DMS 273 (cell line): ENCODE measurements at regions not wholly inside any gene's neighbourhood (a gene's known extent, or its start where the extent isn't known, plus 50 kb on each side); places are given as distances from the start of the nearest gene placed in this dataset.
A peak's percentile ranks its signal among the peaks of the same experiment; 100 is the strongest.
"Not testable (repeated sequence)": the region's sequence is repeated elsewhere in the genome, so short reads cannot be mapped to it uniquely, and the experiment has no call there.

ENCODE experiments used
- DNase-seq: peaks from one replicate; lab custom pipeline; 2025; ENCODE audit not compliant: unreplicated experiment; lab: John Stamatoyannopoulos, UW

DNA sequence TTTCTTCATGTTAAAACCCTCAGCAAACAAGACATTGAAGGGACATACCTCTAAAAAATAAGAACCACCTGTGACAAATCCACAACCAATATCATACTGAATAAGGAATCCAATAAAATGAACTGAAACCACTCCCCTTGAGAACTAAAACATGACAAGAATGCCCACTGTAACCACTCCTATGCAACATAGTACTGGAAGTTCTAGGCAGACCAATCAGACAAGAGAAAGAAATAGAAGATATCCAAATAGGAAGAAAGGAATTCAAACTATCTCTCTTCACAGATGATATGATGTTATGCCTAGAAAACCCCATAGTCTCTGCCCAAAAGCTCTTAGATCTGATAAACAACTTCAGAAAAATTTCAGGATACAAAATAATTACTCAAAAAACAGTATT, 887.7 kb upstream of the CDH18 start:
- DNase-seq, result not testable (repeated sequence)

- DNase-seq, result not testable (repeated sequence)
Measured at GRCh38 chr5:20865892-20866291, 877.9 kb upstream of the CDH18 start.

GRCh38 chr5:20833081-20833627, 845.2 kb upstream of the CDH18 start:
- DNase-seq, result peak; percentile 11

DNA sequence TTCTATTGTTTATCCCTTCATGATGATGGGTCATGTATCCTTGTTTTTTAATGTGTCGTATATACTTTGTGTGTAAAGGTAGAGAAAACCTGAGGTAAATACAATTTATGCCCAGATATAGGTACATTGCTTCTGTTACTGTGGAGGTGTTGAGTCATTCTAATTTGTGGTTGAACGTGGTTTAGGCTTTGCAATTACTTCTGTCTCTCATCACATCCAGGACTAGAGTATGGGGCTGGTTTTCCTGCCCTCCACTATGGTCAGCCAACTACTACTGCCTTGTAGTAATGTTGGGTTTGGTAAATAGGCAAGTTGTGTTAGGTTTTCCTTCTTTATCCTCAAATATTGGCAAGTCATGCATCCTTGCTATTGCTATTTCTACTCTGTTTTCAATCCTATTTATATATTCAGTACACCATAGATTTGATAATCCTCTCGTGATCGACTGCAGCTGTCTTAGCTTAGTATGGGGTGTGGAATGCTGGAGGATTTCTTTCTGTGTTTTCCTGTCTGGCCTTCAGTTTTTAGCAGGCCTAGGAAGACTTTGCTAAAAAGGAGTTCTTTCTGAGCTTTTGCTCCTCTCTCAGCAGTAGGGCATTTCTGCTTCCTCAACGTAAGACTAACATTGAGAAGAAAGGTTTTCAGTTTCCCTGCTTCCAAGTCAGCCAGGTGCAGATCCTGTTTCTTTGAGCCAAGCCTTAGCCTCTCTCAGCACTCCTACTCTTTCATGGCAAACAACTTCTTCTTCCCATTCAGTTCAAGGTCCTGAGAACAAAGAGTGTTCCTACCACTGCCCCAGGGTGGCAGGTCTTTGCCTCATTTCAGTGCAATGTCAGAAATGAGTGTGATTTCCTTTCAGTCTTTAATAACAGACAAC, 844.4 kb upstream of the CDH18 start:
- DNase-seq, result no peak

GRCh38 chr5:20825951-20826350, 838.0 kb upstream of the CDH18 start:
- not testable (repeated sequence) for DNase-seq

GRCh38 chr5:20797216-20797615, 809.2 kb upstream of the CDH18 start:
- not testable (repeated sequence) for DNase-seq

GRCh38 chr5:20784755-20785154, 796.8 kb upstream of the CDH18 start:
- not testable (repeated sequence) for DNase-seq

GRCh38 chr5:20783484-20783883, 795.5 kb upstream of the CDH18 start:
- not testable (repeated sequence) for DNase-seq

- DNase-seq, result not testable (repeated sequence)
Measured at GRCh38 chr5:20771338-20771737, 783.3 kb upstream of the CDH18 start.

DNA sequence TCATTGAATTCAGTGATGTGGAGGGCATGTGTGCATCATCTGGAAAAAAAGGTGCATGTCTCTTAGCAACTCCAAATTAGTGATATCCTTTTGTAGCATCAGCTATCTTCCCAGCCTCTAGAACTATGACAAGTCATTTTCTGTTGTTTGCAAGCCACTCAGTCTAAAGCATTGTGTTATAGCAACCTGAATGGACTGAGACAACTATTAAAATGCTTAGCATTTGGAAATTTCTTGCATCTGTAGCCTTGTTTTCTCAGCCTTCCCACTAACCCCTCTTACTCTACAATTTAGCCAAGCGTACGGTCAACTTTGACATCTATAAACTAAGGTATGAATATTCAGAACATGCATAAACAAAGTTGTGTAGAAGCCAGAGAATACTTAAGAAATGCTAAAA, 777.1 kb upstream of the CDH18 start:
- not testable (repeated sequence) for DNase-seq

DNA sequence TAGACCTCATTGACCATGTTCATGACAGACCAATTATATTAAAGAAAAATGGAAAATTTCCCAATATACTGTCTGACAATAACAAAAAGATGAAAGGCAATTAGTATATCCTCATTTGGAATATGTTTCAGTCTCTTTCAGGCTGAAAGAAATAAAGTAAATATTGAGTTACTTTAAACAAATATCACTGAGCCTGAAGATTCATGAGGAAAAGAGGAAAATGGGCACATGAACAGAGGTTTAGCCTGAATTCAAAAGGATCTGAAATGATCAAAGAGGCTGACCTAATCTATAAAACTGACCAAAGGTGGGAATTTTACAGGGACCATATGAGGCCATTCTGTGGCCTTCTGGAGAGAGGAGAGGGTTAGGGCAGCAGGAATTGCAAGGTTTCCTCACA, 771.5 kb upstream of the CDH18 start:
- not testable (repeated sequence) for DNase-seq

- DNase-seq, result not testable (repeated sequence)
Measured at GRCh38 chr5:20752179-20752578, 764.2 kb upstream of the CDH18 start.

DNA sequence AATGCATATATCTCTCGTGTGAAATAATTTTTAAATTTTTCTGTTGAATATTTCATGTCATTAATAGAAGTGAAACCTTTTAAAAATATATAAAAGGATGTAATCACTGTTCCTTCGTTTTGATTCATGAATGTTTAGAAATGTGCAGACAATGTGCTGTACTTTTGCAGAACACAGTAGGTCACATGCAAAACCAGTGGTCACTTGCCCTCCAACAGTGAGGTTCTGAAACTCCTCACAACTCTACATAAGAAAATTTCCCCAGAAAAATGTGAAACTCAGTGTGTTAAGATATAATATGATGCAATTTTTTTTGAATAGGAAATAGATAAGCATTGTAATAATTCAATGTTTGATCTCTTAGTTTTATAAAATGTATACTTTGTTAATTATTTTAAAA, 747.7 kb upstream of the CDH18 start:
- not testable (repeated sequence) for DNase-seq

DNA sequence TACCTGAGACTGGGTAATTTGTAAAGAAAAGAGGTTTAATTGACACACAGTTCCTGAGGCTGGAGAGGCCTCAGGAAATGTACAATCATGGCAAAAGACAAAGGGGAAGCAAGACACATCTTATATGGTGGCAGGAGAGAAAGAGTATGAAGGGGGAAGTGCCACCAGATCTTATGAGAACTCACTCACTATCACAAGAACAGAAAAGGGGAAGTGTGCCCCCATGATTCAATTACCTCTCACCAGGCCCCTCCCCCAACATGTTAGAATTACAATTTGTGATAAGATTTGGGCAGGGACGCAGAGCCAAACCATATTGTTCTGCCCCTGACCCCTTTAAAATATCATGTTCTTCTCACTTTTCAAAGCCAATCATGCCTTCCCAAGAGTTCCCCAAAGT, 744.2 kb upstream of the CDH18 start:
- not testable (repeated sequence) for DNase-seq

DNA sequence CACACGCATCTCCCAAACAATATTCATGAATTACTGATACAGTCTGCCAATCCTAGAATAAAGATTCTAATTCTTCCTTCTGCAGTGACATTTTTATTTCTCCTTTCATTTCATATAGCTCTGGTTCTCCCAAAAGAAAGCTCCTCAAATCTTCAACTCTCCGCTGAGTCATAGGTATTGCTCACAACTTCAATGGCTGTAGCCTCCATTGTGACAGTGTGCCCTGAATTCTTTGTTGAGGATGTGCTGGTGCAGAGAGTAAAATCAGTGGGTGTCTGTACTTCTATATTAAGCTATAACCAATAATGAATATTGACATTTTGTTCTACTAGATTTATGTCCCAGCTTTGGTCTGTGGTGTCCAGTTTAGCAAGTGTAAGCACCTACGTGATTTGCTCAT, 733.3 kb upstream of the CDH18 start:
- not testable (repeated sequence) for DNase-seq

- DNase-seq, result not testable (repeated sequence)
Measured at GRCh38 chr5:20711520-20712155, 723.6 kb upstream of the CDH18 start.

DNA sequence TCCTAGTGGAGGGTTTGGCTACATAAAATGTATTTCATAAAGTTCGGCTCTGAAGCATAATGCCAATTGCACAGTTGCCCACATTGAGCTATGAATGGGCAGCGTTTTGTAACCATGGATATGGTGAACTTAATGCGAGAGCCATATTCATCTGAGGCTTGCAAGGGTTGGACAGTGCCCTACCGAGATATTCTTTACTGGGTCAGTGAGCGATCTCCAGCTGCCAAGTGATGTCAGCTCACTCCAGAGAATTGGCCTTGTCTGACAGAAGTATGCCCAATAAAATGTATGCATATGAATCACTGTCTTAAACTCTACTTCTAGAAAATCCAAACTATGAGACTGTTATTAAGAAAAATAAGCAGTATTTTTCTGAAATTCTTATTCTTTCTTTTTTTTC, 719.6 kb upstream of the CDH18 start:
- DNase-seq, result not testable (repeated sequence)

- DNase-seq, result no peak
Measured at GRCh38 chr5:20694121-20694520, 706.1 kb upstream of the CDH18 start.

DNA sequence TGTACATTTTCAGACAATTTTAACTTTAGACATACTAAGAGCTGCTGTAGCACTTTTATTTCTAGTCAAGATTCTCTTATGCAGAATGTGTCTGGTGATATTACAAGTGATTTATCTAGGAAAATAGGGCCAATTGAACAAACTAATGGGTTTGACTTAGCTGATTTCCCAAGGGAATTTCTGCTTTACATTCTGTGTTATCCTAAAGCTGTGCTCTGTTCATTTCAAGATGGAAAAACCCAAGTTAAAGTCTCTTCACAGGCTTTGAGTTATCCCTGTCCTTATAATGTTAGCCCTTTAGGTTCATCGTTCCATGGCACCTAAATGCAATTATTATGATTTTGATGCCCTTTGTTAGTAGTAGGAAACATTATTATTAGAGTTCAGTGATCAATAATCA, 704.9 kb upstream of the CDH18 start:
- no peak for DNase-seq

DNA sequence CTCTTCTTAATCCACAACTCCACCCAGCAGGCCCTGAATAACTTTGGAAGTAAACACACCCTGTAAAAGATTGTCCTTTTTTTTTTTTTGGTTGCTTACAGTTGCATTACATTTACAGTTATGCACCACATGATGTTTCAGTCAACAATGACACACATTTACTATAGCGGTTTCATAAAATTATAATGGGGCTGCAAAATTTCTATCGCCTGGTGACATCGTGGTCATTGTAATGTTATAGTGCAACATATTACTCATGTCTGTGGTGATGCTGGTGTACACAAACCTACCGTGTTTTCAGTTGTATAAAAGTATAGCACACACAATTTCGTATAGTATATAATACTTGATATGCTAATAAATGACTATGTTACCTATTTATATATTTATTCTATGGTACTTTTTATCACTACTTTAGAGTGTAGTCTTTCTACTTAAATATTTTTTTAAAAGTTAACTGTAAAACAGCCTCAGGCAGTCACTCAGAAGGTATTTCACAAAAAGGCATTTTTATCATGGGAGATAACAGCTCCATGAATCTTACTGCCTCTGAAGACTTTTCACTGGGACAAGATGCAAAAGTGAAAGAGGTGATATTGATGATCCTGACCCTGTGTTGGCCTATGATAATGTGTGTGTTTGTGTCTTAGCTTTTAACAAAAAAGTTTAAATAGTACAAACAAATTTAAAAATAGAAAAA, 695.4 kb upstream of the CDH18 start:
- DNase-seq, result no peak

- DNase-seq, result no peak
Measured at GRCh38 chr5:20680718-20681302, 692.8 kb upstream of the CDH18 start.
